ENCODE measurements at regions not wholly inside any gene's neighbourhood (a gene's known extent, or its start where the extent isn't known, plus 50 kb on each side); places are given as distances from the start of the nearest gene placed in this dataset.

DNA sequence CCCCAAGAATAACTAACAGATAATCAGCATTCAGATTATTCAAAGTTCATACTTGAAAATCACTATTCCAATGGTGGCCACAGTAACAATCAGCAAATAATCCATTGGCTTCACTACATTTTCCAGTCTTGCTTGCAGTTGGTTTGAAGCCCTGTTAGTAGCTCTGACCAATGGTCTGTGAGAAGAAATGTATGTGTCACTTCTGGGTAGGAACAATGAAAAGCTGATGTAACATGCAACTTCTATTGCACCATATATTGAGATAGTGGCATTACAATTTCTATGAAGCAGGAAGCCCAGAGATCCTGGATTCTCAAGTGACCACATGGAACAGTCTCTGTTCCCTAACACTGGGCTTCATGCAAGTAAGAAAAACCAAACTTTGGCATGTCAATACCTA, 250.9 kb upstream of the DAB1 start:
- H3K36me3 Mint-ChIP-seq = no peaks in the 10 kb centered on the region
- no peaks in the 10 kb centered on the region for H3K36me3 ChIP-seq (replicated peaks in 1 of 2; ENCODE audit: control insufficient read depth in 1 of 2, insufficient read depth in 2 of 2, low read length in 2 of 2)
- no peak overlapping the region for H3K4me2 ChIP-seq (replicated peaks; ENCODE audit: extremely low read depth, low read length, poor library complexity, severe bottlenecking)
- no peak overlapping the region for H3K9ac ChIP-seq (ENCODE audit: insufficient read depth, low read length, poor library complexity, severe bottlenecking)
- H2AFZ ChIP-seq (ENCODE audit: insufficient read depth, low read depth, low read length, poor library complexity, severe bottlenecking) = no peak overlapping the region
- intact Hi-C loops (cut with micrococcal nuclease) = no loop called here
- no peak overlapping the region for H3K4me3 ChIP-seq (replicated peaks in 1 of 3; ENCODE audit: low read depth in 2 of 3, low read length in 3 of 3)
- H3K27me3 Mint-ChIP-seq (ENCODE audit: low read depth in 3 of 3) = peaks cover 0 to 1% (median 0%) of the 10 kb centered on the region in 3 donors
- DNase-seq = no peak
- no peaks in the 10 kb centered on the region for H3K9me3 ChIP-seq (replicated peaks in 1 of 2; ENCODE audit: control insufficient read depth in 1 of 2, insufficient read depth in 1 of 2, low read length in 2 of 2)
- H3K27ac ChIP-seq (ENCODE audit: low read depth in 1 of 2, low read length in 2 of 2) = no peak overlapping the region
- TF ChIP-seq, protein P1, sequence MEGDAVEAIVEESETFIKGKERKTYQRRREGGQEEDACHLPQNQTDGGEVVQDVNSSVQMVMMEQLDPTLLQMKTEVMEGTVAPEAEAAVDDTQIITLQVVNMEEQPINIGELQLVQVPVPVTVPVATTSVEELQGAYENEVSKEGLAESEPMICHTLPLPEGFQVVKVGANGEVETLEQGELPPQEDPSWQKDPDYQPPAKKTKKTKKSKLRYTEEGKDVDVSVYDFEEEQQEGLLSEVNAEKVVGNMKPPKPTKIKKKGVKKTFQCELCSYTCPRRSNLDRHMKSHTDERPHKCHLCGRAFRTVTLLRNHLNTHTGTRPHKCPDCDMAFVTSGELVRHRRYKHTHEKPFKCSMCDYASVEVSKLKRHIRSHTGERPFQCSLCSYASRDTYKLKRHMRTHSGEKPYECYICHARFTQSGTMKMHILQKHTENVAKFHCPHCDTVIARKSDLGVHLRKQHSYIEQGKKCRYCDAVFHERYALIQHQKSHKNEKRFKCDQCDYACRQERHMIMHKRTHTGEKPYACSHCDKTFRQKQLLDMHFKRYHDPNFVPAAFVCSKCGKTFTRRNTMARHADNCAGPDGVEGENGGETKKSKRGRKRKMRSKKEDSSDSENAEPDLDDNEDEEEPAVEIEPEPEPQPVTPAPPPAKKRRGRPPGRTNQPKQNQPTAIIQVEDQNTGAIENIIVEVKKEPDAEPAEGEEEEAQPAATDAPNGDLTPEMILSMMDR (IDR thresholded peaks at IDR 0.05) = no peak
- no peaks in the 10 kb centered on the region for H4K20me1 ChIP-seq (ENCODE audit: insufficient read depth, low read length)
- H3K4me1 Mint-ChIP-seq = no peaks in the 10 kb centered on the region
- no peak overlapping the region for H3K27ac Mint-ChIP-seq
- H3K4me3 Mint-ChIP-seq = no peak overlapping the region
- H3K79me2 ChIP-seq (ENCODE audit: insufficient read depth, low read length) = no peaks in the 10 kb centered on the region
- no peaks in the 10 kb centered on the region for H3K27me3 ChIP-seq (ENCODE audit: control insufficient read depth in 2 of 2, insufficient read depth in 2 of 2, low read length in 2 of 2)
- peaks cover 0 to 5% (median 4%) of the 10 kb centered on the region in 7 donors for H3K9me3 Mint-ChIP-seq
- H3K4me1 ChIP-seq (ENCODE audit: control insufficient read depth in 1 of 2, insufficient read depth in 2 of 2, low read length in 2 of 2) = no peaks in the 10 kb centered on the region

DNA sequence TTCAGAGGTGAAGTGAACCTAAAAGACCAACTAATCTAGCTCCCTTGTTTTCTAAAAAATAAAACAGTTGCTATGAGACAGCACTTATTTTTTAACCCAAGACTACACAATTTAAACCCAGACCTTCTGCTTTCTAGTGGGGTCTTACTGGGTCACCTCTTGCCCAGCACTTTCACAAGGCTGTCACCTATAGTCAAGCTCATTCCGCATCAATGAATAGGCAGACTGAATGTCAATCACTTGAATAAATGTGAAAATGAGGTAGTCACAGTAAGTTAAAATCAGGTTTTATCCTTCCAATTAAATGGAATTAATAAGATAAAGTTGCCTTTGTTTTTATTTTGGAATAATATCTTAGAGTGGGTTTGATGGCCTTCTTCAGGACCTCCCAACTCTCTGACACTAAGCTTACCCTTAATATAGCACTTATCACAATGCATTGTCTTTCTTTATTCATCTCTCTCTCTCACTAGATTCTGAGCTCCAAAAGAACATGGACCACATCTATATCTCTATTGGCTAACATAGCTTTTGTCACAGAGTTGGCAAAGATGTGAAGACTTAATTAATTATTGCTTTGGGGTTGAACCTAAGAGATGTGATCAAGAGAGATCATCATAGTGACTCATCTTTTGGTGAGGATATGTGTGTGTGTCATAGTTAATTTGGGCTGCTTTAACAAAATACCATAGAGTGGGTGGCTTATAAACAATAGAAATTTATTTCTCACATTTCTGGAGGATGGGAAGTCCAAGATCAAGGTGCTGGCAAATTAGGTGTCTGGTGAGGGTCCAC, 248.7 kb upstream of the DAB1 start:
- Mint-ChIP-seq H3K36me3 (no peaks in the 10 kb centered on the region), H3K4me1 (no peaks in the 10 kb centered on the region), H3K27me3 (ENCODE audit: low read depth in 3 of 3) (peaks cover 0 to 1% (median 0%) of the 10 kb centered on the region in 3 donors), H3K4me3 (no peak overlapping the region), H3K9me3 (peaks cover 0 to 5% (median 2%) of the 10 kb centered on the region in 7 donors), H3K27ac (no peak overlapping the region)
- no peaks in the 10 kb centered on the region for H3K36me3 ChIP-seq (replicated peaks in 1 of 2; ENCODE audit: control insufficient read depth in 1 of 2, insufficient read depth in 2 of 2, low read length in 2 of 2)
- H4K20me1 ChIP-seq (ENCODE audit: insufficient read depth, low read length) = no peaks in the 10 kb centered on the region
- no peaks in the 10 kb centered on the region for H3K79me2 ChIP-seq (ENCODE audit: insufficient read depth, low read length)
- DNase-seq = no peak
- no peak overlapping the region for H3K9ac ChIP-seq (ENCODE audit: insufficient read depth, low read length, poor library complexity, severe bottlenecking)
- no peak overlapping the region for H3K4me2 ChIP-seq (replicated peaks; ENCODE audit: extremely low read depth, low read length, poor library complexity, severe bottlenecking)
- no peak overlapping the region for H3K27ac ChIP-seq (ENCODE audit: low read depth in 1 of 2, low read length in 2 of 2)
- intact Hi-C loops (cut with micrococcal nuclease) = no loop called here
- no peaks in the 10 kb centered on the region for H3K27me3 ChIP-seq (ENCODE audit: control insufficient read depth in 2 of 2, insufficient read depth in 2 of 2, low read length in 2 of 2)
- no peak overlapping the region for H2AFZ ChIP-seq (ENCODE audit: insufficient read depth, low read depth, low read length, poor library complexity, severe bottlenecking)
- TF ChIP-seq, protein P1 (IDR thresholded peaks at IDR 0.05) = no peak
- H3K9me3 ChIP-seq (replicated peaks in 1 of 2; ENCODE audit: control insufficient read depth in 1 of 2, insufficient read depth in 1 of 2, low read length in 2 of 2) = no peaks in the 10 kb centered on the region
- no peak overlapping the region for H3K4me3 ChIP-seq (replicated peaks in 1 of 3; ENCODE audit: low read depth in 2 of 3, low read length in 3 of 3)
- WGBS (ENCODE audit: insufficient coverage) = no CpG with 5 or more reads among the region's 1 CpG
- H3K4me1 ChIP-seq (ENCODE audit: control insufficient read depth in 1 of 2, insufficient read depth in 2 of 2, low read length in 2 of 2) = no peaks in the 10 kb centered on the region
